ENCODE measurements at regions not wholly inside any gene's neighbourhood (a gene's known extent, or its start where the extent isn't known, plus 50 kb on each side); places are given as distances from the start of the nearest gene placed in this dataset.
"Not testable (repeated sequence)": the region's sequence is repeated elsewhere in the genome, so short reads cannot be mapped to it uniquely, and the experiment has no call there.

GRCh38 chr5:158264264-158264663 lies 405.3 kb upstream of the CLINT1 start:
- no peak for DNase-seq (ENCODE audit: low read depth)

- no peak for DNase-seq (ENCODE audit: low read depth)
Observed at GRCh38 chr5:158261674-158262367, 402.9 kb upstream of the CLINT1 start.

- no peak for DNase-seq (ENCODE audit: low read depth)
Observed at GRCh38 chr5:158256096-158256495, 397.2 kb upstream of the CLINT1 start.

- DNase-seq (ENCODE audit: low read depth), result no peak
Observed at GRCh38 chr5:158255609-158256008, 396.7 kb upstream of the CLINT1 start.

GRCh38 chr5:158246661-158247060 lies 387.7 kb upstream of the CLINT1 start:
- no peak for DNase-seq (ENCODE audit: low read depth)

GRCh38 chr5:158245513-158245912 lies 386.6 kb upstream of the CLINT1 start:
- no peak for DNase-seq (ENCODE audit: low read depth)

GRCh38 chr5:158244882-158245281 lies 385.9 kb upstream of the CLINT1 start:
- DNase-seq (ENCODE audit: low read depth), result no peak

- no peak for DNase-seq (ENCODE audit: low read depth)
Observed at GRCh38 chr5:158236511-158237335, 377.8 kb upstream of the CLINT1 start.

GRCh38 chr5:158235159-158235547 lies 376.2 kb upstream of the CLINT1 start:
- no peak for DNase-seq (ENCODE audit: low read depth)

- no peak for DNase-seq (ENCODE audit: low read depth)
Observed at GRCh38 chr5:158234323-158235158, 375.6 kb upstream of the CLINT1 start.

- DNase-seq (ENCODE audit: low read depth), result no peak
Observed at GRCh38 chr5:158233735-158234322, 374.9 kb upstream of the CLINT1 start.

- DNase-seq (ENCODE audit: low read depth), result not testable (repeated sequence)
Observed at GRCh38 chr5:158227314-158227713, 368.4 kb upstream of the CLINT1 start.

GRCh38 chr5:158226496-158226895 lies 367.6 kb upstream of the CLINT1 start:
- no peak for DNase-seq (ENCODE audit: low read depth)

- DNase-seq (ENCODE audit: low read depth), result no peak
Observed at GRCh38 chr5:158224253-158224652, 365.3 kb upstream of the CLINT1 start.

- no peak for DNase-seq (ENCODE audit: low read depth)
Observed at GRCh38 chr5:158223054-158223600, 364.2 kb upstream of the CLINT1 start.

GRCh38 chr5:158212917-158213316 lies 354.0 kb upstream of the CLINT1 start:
- DNase-seq (ENCODE audit: low read depth), result no peak

GRCh38 chr5:158212237-158212636 lies 353.3 kb upstream of the CLINT1 start:
- no peak for DNase-seq (ENCODE audit: low read depth)

- no peak for DNase-seq (ENCODE audit: low read depth)
Observed at GRCh38 chr5:158209219-158209908, 350.4 kb upstream of the CLINT1 start.

GRCh38 chr5:158207733-158208132 lies 348.8 kb upstream of the CLINT1 start:
- DNase-seq (ENCODE audit: low read depth), result no peak

- no peak for DNase-seq (ENCODE audit: low read depth)
Observed at GRCh38 chr5:158205992-158206391, 347.0 kb upstream of the CLINT1 start.

- no peak for DNase-seq (ENCODE audit: low read depth)
Observed at GRCh38 chr5:158203261-158203660, 344.3 kb upstream of the CLINT1 start.
